Right atrium auricular region (tissue), 2 donors: ENCODE measurements at regions not wholly inside any gene's neighbourhood (a gene's known extent, or its start where the extent isn't known, plus 50 kb on each side); places are given as distances from the start of the nearest gene placed in this dataset.

Experiments used
- DNase-seq: peaks from one replicate; pipeline ENCODE4 v3.0.0-alpha.2; 2019; ENCODE audit warnings: low spot score
- H3K27ac ChIP-seq, 2 donors: fragments of 200-600 bp; sonication (generic); 1 replicate in 1 of 2; 2 replicates in 1 of 2; pipeline ENCODE4 v1.5.1; 2016 to 2019
- H3K27me3 ChIP-seq, 2 donors: fragments of 200-600 bp; sonication (generic); one replicate each; pipeline versions ENCODE4 v1.5.1 to v1.6.0; 2017 to 2019
- H3K36me3 ChIP-seq: fragments of 200-600 bp; sonication (generic); one replicate; pipeline ENCODE4 v1.5.1; 2016
- H3K4me1 ChIP-seq, 2 donors: fragments of 200-600 bp; sonication (generic); one replicate each; pipeline versions ENCODE4 v1.5.1 to v1.6.0; 2017 to 2019
- H3K4me3 ChIP-seq, 2 donors: fragments of 200-600 bp; sonication (generic); 1 replicate in 1 of 2; 2 replicates in 1 of 2; pipeline ENCODE4 v1.5.1; 2017 to 2019; ENCODE audit warnings: mild to moderate bottlenecking in 1 of 2, moderate library complexity in 1 of 2
- H3K9me3 ChIP-seq, 2 donors: fragments of 200-600 bp; sonication (generic); one replicate each; pipeline ENCODE4 v1.5.1; 2019
- TF ChIP-seq, protein P1 (sequence below), 2 donors: fragments of 200-600 bp; sonication (generic); IDR thresholded peaks; one replicate each; pipeline ENCODE4 v1.5.1; 2019; ENCODE audit warnings: antibody characterized with exemption in 2 of 2

DNA sequence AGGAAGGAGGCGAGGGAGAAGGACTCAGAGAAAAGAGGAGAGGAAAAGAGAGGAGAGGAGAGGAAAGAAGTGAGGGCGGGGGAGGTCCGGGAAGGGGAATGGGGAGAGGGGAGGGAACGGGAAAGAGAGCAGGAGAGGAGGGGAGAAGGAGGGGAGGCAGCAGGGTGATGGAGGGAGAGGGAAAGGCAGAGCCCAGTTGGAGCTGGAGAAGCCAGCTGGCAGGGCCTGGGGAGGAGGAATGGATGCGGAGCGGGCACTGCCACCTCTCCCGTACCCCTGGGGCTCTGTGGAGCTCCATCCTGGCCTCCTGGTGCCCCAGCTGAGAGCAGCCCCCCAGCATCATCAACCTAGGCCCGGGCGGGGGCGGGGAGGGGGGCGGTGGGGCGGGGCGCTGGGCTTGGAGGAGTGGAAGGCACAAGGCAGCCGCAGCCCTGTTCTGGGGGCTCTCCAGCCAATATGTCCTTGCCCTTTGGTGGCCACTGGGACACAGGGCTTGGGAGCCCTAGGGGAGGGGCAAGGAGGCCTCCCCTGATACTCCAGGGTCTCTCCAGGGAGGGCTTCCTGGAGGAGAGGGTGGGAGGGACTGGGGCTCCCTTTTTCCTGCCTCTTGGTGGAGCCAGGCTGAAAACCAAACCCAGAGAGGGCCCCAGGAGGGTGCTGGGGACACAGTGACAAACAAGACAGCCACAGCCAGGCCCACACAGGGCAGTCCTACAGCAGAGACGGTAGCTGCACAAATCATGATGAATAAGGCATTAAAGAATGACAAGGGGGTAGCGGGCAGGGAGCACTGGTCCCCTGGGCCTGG, 123.7 kb downstream of the C9orf50 start:
- Histone ChIP-seq H3K27me3 (no peaks in the 10 kb centered on the region), H3K36me3 (no peaks in the 10 kb centered on the region), H3K27ac (peak overlapping the region; percentile 99), H3K4me3 (peak overlapping the region; percentile 59 to 61), H3K9me3 (no peaks in the 10 kb centered on the region), H3K4me1 (peaks cover 0 to 82% of the 10 kb centered on the region in 2 donors)
- TF ChIP-seq, protein P1, sequence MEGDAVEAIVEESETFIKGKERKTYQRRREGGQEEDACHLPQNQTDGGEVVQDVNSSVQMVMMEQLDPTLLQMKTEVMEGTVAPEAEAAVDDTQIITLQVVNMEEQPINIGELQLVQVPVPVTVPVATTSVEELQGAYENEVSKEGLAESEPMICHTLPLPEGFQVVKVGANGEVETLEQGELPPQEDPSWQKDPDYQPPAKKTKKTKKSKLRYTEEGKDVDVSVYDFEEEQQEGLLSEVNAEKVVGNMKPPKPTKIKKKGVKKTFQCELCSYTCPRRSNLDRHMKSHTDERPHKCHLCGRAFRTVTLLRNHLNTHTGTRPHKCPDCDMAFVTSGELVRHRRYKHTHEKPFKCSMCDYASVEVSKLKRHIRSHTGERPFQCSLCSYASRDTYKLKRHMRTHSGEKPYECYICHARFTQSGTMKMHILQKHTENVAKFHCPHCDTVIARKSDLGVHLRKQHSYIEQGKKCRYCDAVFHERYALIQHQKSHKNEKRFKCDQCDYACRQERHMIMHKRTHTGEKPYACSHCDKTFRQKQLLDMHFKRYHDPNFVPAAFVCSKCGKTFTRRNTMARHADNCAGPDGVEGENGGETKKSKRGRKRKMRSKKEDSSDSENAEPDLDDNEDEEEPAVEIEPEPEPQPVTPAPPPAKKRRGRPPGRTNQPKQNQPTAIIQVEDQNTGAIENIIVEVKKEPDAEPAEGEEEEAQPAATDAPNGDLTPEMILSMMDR (IDR thresholded peaks at IDR 0.05), result no peak
- no peak for DNase-seq

DNA sequence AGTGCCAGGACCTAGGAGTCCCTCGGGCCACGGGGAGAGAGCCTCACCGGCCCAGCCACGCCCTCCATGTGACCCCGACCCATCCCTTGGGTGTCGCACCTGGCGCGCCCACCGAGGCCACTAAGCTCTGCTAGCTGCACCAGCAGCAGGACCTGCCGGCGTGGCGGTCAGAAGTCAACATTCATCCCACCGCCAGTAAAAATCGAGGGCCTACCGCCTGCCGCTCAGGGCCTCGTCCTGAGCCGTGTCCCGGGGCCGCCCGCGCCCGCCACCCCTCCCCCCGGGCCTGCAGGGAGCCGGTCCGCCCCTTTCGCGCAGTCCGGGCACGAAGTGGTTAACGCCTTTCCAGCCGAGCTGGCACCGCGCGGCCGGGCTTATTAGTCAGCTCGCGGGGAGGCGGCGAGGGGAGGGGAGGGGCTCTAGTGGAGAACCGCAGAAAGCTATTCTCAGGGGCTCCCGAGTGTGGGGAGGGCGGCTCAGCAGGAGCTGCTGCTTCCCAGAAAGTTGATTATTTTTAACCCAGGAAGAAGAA, 124.4 kb downstream of the C9orf50 start:
- peak; percentile 98 for DNase-seq
- peak overlapping the region; percentile 99 for H3K27ac ChIP-seq
- no peaks in the 10 kb centered on the region for H3K36me3 ChIP-seq
- H3K4me3 ChIP-seq, result peak overlapping the region; percentile 59 to 61
- TF ChIP-seq, protein P1 (IDR thresholded peaks at IDR 0.05), result no peak
- peaks cover 0 to 86% of the 10 kb centered on the region in 2 donors for H3K4me1 ChIP-seq
- H3K9me3 ChIP-seq, result no peaks in the 10 kb centered on the region
- H3K27me3 ChIP-seq, result no peaks in the 10 kb centered on the region

DNA sequence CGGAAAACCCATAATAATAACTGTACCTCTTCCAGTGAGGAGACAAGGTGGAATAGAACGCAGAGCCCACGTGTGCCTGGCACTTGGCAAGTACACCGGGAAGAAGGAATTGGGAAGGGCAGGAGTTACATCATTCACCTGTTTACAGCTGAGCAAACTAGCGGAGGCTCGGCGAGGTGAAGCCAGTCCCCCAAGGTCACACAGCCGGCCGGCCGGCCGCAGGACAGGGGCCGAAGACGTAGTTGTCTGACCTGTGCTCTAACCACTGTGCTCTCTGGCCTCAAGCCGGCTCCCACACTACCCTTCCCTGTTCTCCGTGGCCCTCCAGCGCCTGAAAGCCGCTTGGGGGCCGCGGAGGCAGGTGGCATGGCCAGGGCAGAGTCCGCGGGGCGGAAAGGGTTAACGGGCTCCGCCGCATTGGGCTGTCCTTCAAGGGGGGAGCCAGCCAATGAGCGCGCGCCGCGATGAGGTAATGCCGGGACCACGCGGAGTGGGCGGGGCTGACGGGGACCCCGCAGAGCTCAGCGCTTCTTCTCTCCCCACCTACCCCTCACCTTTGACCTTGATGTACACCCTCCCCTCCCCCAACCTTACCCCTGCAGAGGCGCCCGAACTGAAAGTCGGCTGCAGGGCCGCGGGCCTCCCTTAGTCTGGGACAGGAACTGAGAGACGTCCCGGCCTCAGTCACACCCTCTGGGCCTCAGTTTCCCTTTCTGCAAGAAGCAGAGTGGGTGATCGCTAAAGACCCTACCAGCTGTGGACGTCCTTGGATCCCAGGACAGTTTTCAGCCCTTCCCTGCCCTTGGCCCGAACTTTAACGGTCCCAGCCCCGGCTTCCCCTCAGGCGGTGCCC, 125.1 kb downstream of the C9orf50 start:
- TF ChIP-seq, protein P1 (IDR thresholded peaks at IDR 0.05), result no peak
- H3K9me3 ChIP-seq, result no peaks in the 10 kb centered on the region
- H3K4me1 ChIP-seq, result peaks cover 0 to 88% of the 10 kb centered on the region in 2 donors
- no peaks in the 10 kb centered on the region for H3K27me3 ChIP-seq
- H3K4me3 ChIP-seq, result peak overlapping the region; percentile 59 to 61
- peak; percentile 96 for DNase-seq
- no peaks in the 10 kb centered on the region for H3K36me3 ChIP-seq
- peak overlapping the region; percentile 99 for H3K27ac ChIP-seq

DNA sequence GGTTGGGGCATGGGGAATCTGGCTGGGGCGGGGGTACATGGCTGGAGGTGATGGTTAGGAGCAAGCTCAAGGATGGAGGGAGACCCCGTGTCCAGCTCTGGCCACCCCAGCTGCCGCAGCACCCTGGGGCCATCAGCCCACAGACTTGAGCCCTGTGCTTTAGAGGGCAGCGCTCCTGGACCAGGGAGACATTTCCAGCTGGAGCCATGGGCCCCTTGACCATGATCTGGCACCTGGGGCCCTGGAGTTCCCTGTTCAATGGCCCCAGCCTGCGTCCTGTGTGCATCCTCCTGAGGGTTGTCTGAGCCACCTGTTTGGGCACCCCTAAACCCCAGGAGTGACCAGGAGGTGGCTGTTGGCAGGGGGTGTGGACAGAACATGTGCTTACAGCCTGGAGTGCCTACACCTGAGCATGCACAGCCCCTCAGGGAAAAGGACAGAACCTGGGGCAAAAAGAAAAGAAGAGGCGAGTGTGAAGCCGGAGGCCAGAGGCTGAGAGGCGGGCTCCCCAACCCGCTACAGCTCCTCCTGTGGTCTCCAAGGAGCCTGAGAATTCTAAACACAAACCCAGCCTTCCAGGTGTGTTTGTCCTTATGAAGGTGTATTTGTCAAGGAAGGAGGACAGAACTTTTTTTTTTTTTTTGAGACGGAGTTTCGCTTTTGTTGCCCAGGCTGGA, 126.7 kb downstream of the C9orf50 start:
- Histone ChIP-seq H3K27me3 (no peaks in the 10 kb centered on the region), H3K4me1 (peaks cover 0 to 88% of the 10 kb centered on the region in 2 donors)
- no peak for DNase-seq

DNA sequence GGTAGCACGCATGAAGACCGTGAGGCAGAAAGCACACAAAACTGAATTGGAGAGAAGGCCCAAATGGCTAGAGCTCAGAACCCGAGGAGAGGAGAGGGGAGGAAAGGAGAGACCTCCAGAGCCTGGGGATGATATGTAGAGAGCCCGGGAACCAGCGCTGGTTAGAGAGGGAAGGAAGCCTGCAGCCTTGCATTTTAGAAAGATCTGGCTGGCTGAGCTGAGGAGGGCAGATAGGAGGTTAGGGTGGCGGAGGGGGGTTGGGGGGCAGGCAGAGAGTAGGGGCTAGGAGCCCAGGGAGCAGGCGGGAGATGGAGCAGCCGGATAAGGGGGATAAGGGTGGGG, 127.2 kb downstream of the C9orf50 start:
- no peaks in the 10 kb centered on the region for H3K9me3 ChIP-seq
- TF ChIP-seq, protein P1 (IDR thresholded peaks at IDR 0.05), result no peak
- H3K36me3 ChIP-seq, result no peaks in the 10 kb centered on the region
- peaks cover 0 to 88% of the 10 kb centered on the region in 2 donors for H3K4me1 ChIP-seq
- DNase-seq, result no peak
- peak overlapping the region; percentile 99 for H3K27ac ChIP-seq
- H3K27me3 ChIP-seq, result no peaks in the 10 kb centered on the region
- no peak overlapping the region for H3K4me3 ChIP-seq

More for the DNA sequence above, 126.7 kb downstream of the C9orf50 start:
- TF ChIP-seq, protein P1 (IDR thresholded peaks at IDR 0.05), result no peak
- peak overlapping the region; percentile 99 for H3K27ac ChIP-seq
- no peak overlapping the region for H3K4me3 ChIP-seq
- no peaks in the 10 kb centered on the region for H3K9me3 ChIP-seq
- no peaks in the 10 kb centered on the region for H3K36me3 ChIP-seq
